GM18519 (cell line): ENCODE measurements at regions not wholly inside any gene's neighbourhood (a gene's known extent, or its start where the extent isn't known, plus 50 kb on each side); places are given as distances from the start of the nearest gene placed in this dataset.

Experiments used
- ATAC-seq: cut with Tn5 transposase; IDR thresholded peaks from one replicate; pipeline ENCODE4 v1.9.1; 2021; ENCODE audit warnings: mild to moderate bottlenecking, moderate library complexity; ENCODE audit not compliant: unreplicated experiment, low FRiP score

GRCh38 chr22:48347311-48347710 is 1480.4 kb downstream of the BRD1 start:
- no peak for ATAC-seq

GRCh38 chr22:48346911-48347310 is 1480.8 kb downstream of the BRD1 start:
- no peak for ATAC-seq

GRCh38 chr22:48346311-48346710 is 1481.4 kb downstream of the BRD1 start:
- ATAC-seq = no peak

- no peak for ATAC-seq
Measured at GRCh38 chr22:48345631-48346030, 1482.0 kb downstream of the BRD1 start.

- ATAC-seq = no peak
Measured at GRCh38 chr22:48343461-48343860, 1484.2 kb downstream of the BRD1 start.

- no peak for ATAC-seq
Measured at GRCh38 chr22:48342732-48343131, 1484.9 kb downstream of the BRD1 start.

- no peak for ATAC-seq
Measured at GRCh38 chr22:48342016-48342415, 1485.7 kb downstream of the BRD1 start.

- no peak for ATAC-seq
Measured at GRCh38 chr22:48340727-48341709, 1486.7 kb downstream of the BRD1 start.

- ATAC-seq = no peak
Measured at GRCh38 chr22:48340191-48340590, 1487.5 kb downstream of the BRD1 start.

GRCh38 chr22:48338793-48339705 is 1488.6 kb downstream of the BRD1 start:
- ATAC-seq = no peak

GRCh38 chr22:48337957-48338792 is 1489.5 kb downstream of the BRD1 start:
- no peak for ATAC-seq

GRCh38 chr22:48336339-48337060 is 1491.2 kb downstream of the BRD1 start:
- no peak for ATAC-seq

GRCh38 chr22:48335442-48336139 is 1492.1 kb downstream of the BRD1 start:
- ATAC-seq = no peak

GRCh38 chr22:48334971-48335370 is 1492.7 kb downstream of the BRD1 start:
- ATAC-seq = no peak

- no peak for ATAC-seq
Measured at GRCh38 chr22:48333816-48334735, 1493.6 kb downstream of the BRD1 start.

GRCh38 chr22:48333323-48333763 is 1494.3 kb downstream of the BRD1 start:
- ATAC-seq = no peak

- ATAC-seq = no peak
Measured at GRCh38 chr22:48332438-48333322, 1495.0 kb downstream of the BRD1 start.
